Body of pancreas (tissue), 4 donors: ENCODE measurements at regions not wholly inside any gene's neighbourhood (a gene's known extent, or its start where the extent isn't known, plus 50 kb on each side); places are given as distances from the start of the nearest gene placed in this dataset.

Source experiments
- ATAC-seq: fragments of 150-250 bp; one replicate; pipeline ENCODE4 v1.9.1; 2016
- DNase-seq, 4 donors: peaks; one replicate each; pipeline ENCODE4 v3.0.0-alpha.2; 2019
- H3K27ac ChIP-seq, 4 donors: fragments of 200-600 bp; sonication (generic); 1 replicate in 3 of 4; 2 replicates in 1 of 4; pipeline versions ENCODE4 v1.5.1 to v1.6.1; 2016 to 2019; ENCODE audit warnings: mild to moderate bottlenecking in 1 of 4, mixed read lengths in 1 of 4, moderate library complexity in 1 of 4
- H3K27me3 ChIP-seq, 2 donors: fragments of 200-600 bp; sonication (generic); one replicate each; pipeline ENCODE4 v1.6.0; 2016; ENCODE audit warnings: mild to moderate bottlenecking in 1 of 2
- H3K36me3 ChIP-seq, 2 donors: fragments of 200-600 bp; sonication (generic); replicated peaks in 1 of 2; 2 replicates each; pipeline ENCODE4 v1.5.1; 2016; ENCODE audit warnings: low read depth in 2 of 2; ENCODE audit not compliant: insufficient read depth in 1 of 2
- H3K4me1 ChIP-seq: fragments of 200-600 bp; sonication (generic); one replicate; pipeline ENCODE4 v1.6.0; 2016
- H3K4me3 ChIP-seq, 2 donors: fragments of 200-600 bp; sonication (generic); 1 replicate in 1 of 2; 2 replicates in 1 of 2; pipeline ENCODE4 v1.5.1; 2016 to 2019
- H3K9me3 ChIP-seq, 3 donors: fragments of 200-600 bp; sonication (generic); 1 replicate in 2 of 3; 2 replicates in 1 of 3; pipeline ENCODE4 v1.5.1; 2016
- POLR2A ChIP-seq, 3 donors: fragments of 450-650 bp; IDR thresholded peaks; one replicate each; pipeline ENCODE4 v1.6.1; 2016; ENCODE audit warnings: antibody characterized with exemption in 3 of 3, mild to moderate bottlenecking in 2 of 3
- WGBS, 2 donors: methylation state at CpG; one replicate each; pipeline ENCODE4 v1.1.5; 2017; 5-methylcytosine and 5-hydroxymethylcytosine counted together
- intact Hi-C: fragments of 100-400 bp; cut with DNase I; formaldehyde crosslinking; loops from one replicate; pipeline ENCODE4 v1.15.1; 2023
- TF ChIP-seq, protein P1 (sequence below), 7 experiments: fragments of 450-650 bp in 4 of 7; fragments of 200-600 bp in 3 of 7; sonication (generic) in 3 of 7; IDR thresholded peaks; one replicate each; pipeline ENCODE4 v1.5.1; 2016 to 2019; ENCODE audit warnings: antibody characterized with exemption in 7 of 7

GRCh38 chr3:72130565-72130964 lies 345.6 kb upstream of the PROK2 start:
- WGBS, 2 donors = 95 to 96% methylated on average over 3 of the region's 3 CpGs
- no peak for DNase-seq
- Histone ChIP-seq H3K4me1 (peaks cover 13% of the 10 kb centered on the region), H3K4me3 (no peak overlapping the region), H3K27ac (no peak overlapping the region), H3K27me3 (no peaks in the 10 kb centered on the region), H3K9me3 (no peaks in the 10 kb centered on the region), H3K36me3 (no peaks in the 10 kb centered on the region)
- TF ChIP-seq, protein P1, sequence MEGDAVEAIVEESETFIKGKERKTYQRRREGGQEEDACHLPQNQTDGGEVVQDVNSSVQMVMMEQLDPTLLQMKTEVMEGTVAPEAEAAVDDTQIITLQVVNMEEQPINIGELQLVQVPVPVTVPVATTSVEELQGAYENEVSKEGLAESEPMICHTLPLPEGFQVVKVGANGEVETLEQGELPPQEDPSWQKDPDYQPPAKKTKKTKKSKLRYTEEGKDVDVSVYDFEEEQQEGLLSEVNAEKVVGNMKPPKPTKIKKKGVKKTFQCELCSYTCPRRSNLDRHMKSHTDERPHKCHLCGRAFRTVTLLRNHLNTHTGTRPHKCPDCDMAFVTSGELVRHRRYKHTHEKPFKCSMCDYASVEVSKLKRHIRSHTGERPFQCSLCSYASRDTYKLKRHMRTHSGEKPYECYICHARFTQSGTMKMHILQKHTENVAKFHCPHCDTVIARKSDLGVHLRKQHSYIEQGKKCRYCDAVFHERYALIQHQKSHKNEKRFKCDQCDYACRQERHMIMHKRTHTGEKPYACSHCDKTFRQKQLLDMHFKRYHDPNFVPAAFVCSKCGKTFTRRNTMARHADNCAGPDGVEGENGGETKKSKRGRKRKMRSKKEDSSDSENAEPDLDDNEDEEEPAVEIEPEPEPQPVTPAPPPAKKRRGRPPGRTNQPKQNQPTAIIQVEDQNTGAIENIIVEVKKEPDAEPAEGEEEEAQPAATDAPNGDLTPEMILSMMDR (IDR thresholded peaks at IDR 0.05) = no peak
- no peak for TF ChIP-seq POLR2A (IDR thresholded peaks at IDR 0.05)
- intact Hi-C loops = no loop called here
- ATAC-seq = no peak

GRCh38 chr3:72129501-72130094 lies 344.6 kb upstream of the PROK2 start:
- Histone ChIP-seq H3K27ac (no peak overlapping the region), H3K36me3 (no peaks in the 10 kb centered on the region), H3K4me1 (peaks cover 13% of the 10 kb centered on the region), H3K27me3 (no peaks in the 10 kb centered on the region), H3K4me3 (no peak overlapping the region), H3K9me3 (no peaks in the 10 kb centered on the region)
- 61 to 62% methylated on average over 5 of the region's 5 CpGs for WGBS, 2 donors
- DNase-seq (no peak), ATAC-seq (no peak)
- no peak for TF ChIP-seq POLR2A (IDR thresholded peaks at IDR 0.05)
- TF ChIP-seq, protein P1 (IDR thresholded peaks at IDR 0.05) = no peak
- intact Hi-C loops = no loop called here

- no peaks in the 10 kb centered on the region for H3K27me3 ChIP-seq
- no peak overlapping the region for H3K4me3 ChIP-seq
- TF ChIP-seq, protein P1 (IDR thresholded peaks at IDR 0.05) = no peak
- no peak for TF ChIP-seq POLR2A (IDR thresholded peaks at IDR 0.05)
- ATAC-seq = no peak
- intact Hi-C loops = no loop called here
- 88 to 100% methylated on average over 2 of the region's 2 CpGs for WGBS, 2 donors
- peaks cover 18% of the 10 kb centered on the region for H3K4me1 ChIP-seq
- no peak for DNase-seq
- no peaks in the 10 kb centered on the region for H3K36me3 ChIP-seq
- H3K27ac ChIP-seq = no peak overlapping the region
- H3K9me3 ChIP-seq = no peaks in the 10 kb centered on the region
Measured at GRCh38 chr3:72128921-72129320, 344.0 kb upstream of the PROK2 start.

DNA sequence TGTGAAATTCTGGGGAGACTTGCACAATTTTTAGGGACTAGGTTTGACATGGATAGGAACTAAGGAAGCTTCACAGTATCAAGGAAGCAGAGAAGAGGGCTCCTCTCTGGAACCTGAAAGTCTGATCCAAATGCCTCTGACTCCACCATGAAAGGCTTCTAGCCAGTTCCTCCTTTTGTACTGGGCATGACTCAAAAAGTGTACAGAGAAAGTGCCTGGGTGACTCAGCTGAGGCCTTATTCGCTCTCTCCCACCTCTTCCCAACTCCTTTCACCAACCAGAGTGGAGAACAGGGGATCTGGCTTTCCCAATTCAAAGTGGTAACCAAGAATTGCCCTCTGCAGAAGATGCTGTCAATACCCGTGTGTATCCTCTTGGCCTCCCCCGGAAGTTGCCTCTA lies 342.9 kb upstream of the PROK2 start:
- Histone ChIP-seq H3K9me3 (no peaks in the 10 kb centered on the region), H3K27me3 (no peaks in the 10 kb centered on the region), H3K27ac (no peak overlapping the region), H3K4me1 (peaks cover 21% of the 10 kb centered on the region), H3K36me3 (no peaks in the 10 kb centered on the region), H3K4me3 (no peak overlapping the region)
- intact Hi-C loops = no loop called here
- ATAC-seq (no peak), DNase-seq (no peak)
- WGBS, 2 donors = 81 to 91% methylated on average over 3 of the region's 3 CpGs
- TF ChIP-seq, protein P1 (IDR thresholded peaks at IDR 0.05) = no peak
- no peak for TF ChIP-seq POLR2A (IDR thresholded peaks at IDR 0.05)

DNA sequence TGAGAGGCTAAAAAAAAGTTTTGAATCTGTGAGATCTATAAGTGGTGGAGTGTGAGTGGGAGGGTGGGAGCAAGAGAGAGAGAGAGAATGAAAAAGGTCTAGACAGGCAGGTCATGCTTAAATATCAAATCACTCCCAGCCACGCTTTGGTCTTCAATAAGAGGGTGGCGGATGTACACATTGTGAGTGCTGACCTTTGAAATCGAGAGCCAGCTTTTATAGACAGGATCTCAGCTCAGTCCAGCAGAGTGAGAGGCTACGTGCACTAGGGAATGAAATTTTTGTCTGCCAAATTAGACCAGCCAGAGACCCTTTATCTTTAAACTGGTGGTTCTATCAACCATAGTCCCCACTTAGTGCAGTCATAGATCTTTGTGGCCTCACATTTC lies 342.3 kb upstream of the PROK2 start:
- no peak overlapping the region for H3K27ac ChIP-seq
- TF ChIP-seq POLR2A (IDR thresholded peaks at IDR 0.05) = no peak
- TF ChIP-seq, protein P1 (IDR thresholded peaks at IDR 0.05) = no peak
- no peaks in the 10 kb centered on the region for H3K36me3 ChIP-seq
- no peak overlapping the region for H3K4me3 ChIP-seq
- no peak for DNase-seq
- intact Hi-C loops = no loop called here
- H3K27me3 ChIP-seq = no peaks in the 10 kb centered on the region
- H3K9me3 ChIP-seq = no peaks in the 10 kb centered on the region
- ATAC-seq = no peak
- peaks cover 21% of the 10 kb centered on the region for H3K4me1 ChIP-seq
- 82 to 85% methylated on average over 4 of the region's 4 CpGs for WGBS, 2 donors
